SU-DHL-6 (cell line): ENCODE measurements at regions not wholly inside any gene's neighbourhood (a gene's known extent, or its start where the extent isn't known, plus 50 kb on each side); places are given as distances from the start of the nearest gene placed in this dataset.

Experiments
- H2AFZ ChIP-seq: fragments of 200-600 bp; sonication (generic); 2 replicates; pipeline ENCODE4 v1.6.1; 2014; ENCODE audit warnings: low read depth, mild to moderate bottlenecking, moderate library complexity, mixed read lengths, antibody characterized with exemption, low read length; ENCODE audit not compliant: severe bottlenecking
- H3F3A ChIP-seq: fragments of 200-600 bp; shearing (Covaris generic); 2 replicates; pipeline ENCODE4 v1.6.0; 2016; ENCODE audit warnings: antibody characterized with exemption, mild to moderate bottlenecking; ENCODE audit not compliant: insufficient read depth
- H3K27ac ChIP-seq: fragments of 200-600 bp; sonication (generic); 2 replicates; pipeline ENCODE4 v1.5.1; 2016; ENCODE audit warnings: low read depth, mild to moderate bottlenecking, low read length, moderate library complexity, mixed read lengths
- H3K27me3 ChIP-seq: fragments of 200-600 bp; sonication (generic), shearing (Covaris generic); 2 replicates; pipeline ENCODE4 v1.6.0; 2014; ENCODE audit warnings: mild to moderate bottlenecking, low read length
- H3K36me3 ChIP-seq: fragments of 200-600 bp; sonication (generic); 2 replicates; pipeline ENCODE4 v1.6.1; 2014; ENCODE audit warnings: mild to moderate bottlenecking, low read length, mixed read lengths
- H3K4me2 ChIP-seq: fragments of 300-600, 200-600 bp; shearing (Covaris generic), sonication (generic); 2 replicates; pipeline ENCODE4 v1.6.0; 2014; ENCODE audit warnings: low read length, low read depth, mild to moderate bottlenecking; ENCODE audit not compliant: poor library complexity, severe bottlenecking
- H3K4me3 ChIP-seq: fragments of 200-600 bp; sonication (generic); 2 replicates; pipeline ENCODE4 v1.5.1; 2014; ENCODE audit warnings: antibody characterized with exemption, low read length, mild to moderate bottlenecking, mixed read lengths; ENCODE audit not compliant: insufficient read depth, poor library complexity, severe bottlenecking
- H3K79me2 ChIP-seq: fragments of 200-600 bp; sonication (generic); 2 replicates; pipeline ENCODE4 v1.6.1; 2014; ENCODE audit warnings: mild to moderate bottlenecking, low read length, moderate library complexity; ENCODE audit not compliant: insufficient read depth
- H3K9ac ChIP-seq: fragments of 200-600 bp; sonication (generic); 2 replicates; pipeline ENCODE4 v1.7.0; 2014; ENCODE audit warnings: mild to moderate bottlenecking, low read length
- H3K9me2 ChIP-seq: fragments of 200-600 bp; sonication (generic); replicated peaks from 2 replicates; pipeline ENCODE4 v1.6.1; 2014; ENCODE audit warnings: low read length; ENCODE audit not compliant: insufficient read depth
- H3K9me3 ChIP-seq: fragments of 200-600 bp; sonication (generic); 2 replicates; pipeline ENCODE4 v1.6.1; 2014; ENCODE audit warnings: low read length, mixed read lengths; ENCODE audit not compliant: insufficient read depth
- H4K20me1 ChIP-seq: fragments of 200-600 bp; sonication (generic); 2 replicates; pipeline ENCODE4 v1.6.1; 2014; ENCODE audit warnings: low read depth, mild to moderate bottlenecking, antibody characterized with exemption, low read length, moderate library complexity, mixed read lengths
- CTCF ChIP-seq: fragments of 200-600 bp; sonication (generic); IDR thresholded peaks from one replicate; pipeline ENCODE4 v1.5.1; 2017; ENCODE audit warnings: antibody characterized with exemption, mild to moderate bottlenecking, low read length, moderate library complexity; ENCODE audit not compliant: insufficient read depth, poor library complexity, severe bottlenecking
- EZH2phosphoT487 ChIP-seq: fragments of 200-600 bp; sonication (generic), shearing (Covaris generic); conservative IDR thresholded peaks from 2 replicates; pipeline ENCODE4 v1.6.1; 2018; ENCODE audit warnings: mild to moderate bottlenecking, antibody characterized with exemption, low read length, moderate library complexity, mixed read lengths

- Histone ChIP-seq H3K9me2 (no peaks in the 10 kb centered on the region; the same call in 1 of the 2 replicates), H3K4me3 (no peak overlapping the region), H3K9ac (no peak overlapping the region), H2AFZ (no peak overlapping the region), H3K79me2 (no peaks in the 10 kb centered on the region), H3F3A (no peaks in the 10 kb centered on the region), H3K9me3 (no peaks in the 10 kb centered on the region), H3K27me3 (no peaks in the 10 kb centered on the region), H3K4me2 (no peak overlapping the region), H3K36me3 (no peaks in the 10 kb centered on the region), H3K27ac (no peak overlapping the region), H4K20me1 (no peaks in the 10 kb centered on the region)
- TF ChIP-seq EZH2phosphoT487 (no peak), CTCF (no peak)
Observed at GRCh38 chr11:43243927-43244326, 67.9 kb upstream of the API5 start.

GRCh38 chr11:43245466-43245865, 66.3 kb upstream of the API5 start:
- no peaks in the 10 kb centered on the region for H3K9me3 ChIP-seq
- no peaks in the 10 kb centered on the region for H4K20me1 ChIP-seq
- H3K4me3 ChIP-seq, result no peak overlapping the region
- no peak overlapping the region for H2AFZ ChIP-seq
- no peak overlapping the region for H3K4me2 ChIP-seq
- no peaks in the 10 kb centered on the region; the same call in 1 of the 2 replicates for H3K9me2 ChIP-seq
- H3K27ac ChIP-seq, result no peak overlapping the region
- no peaks in the 10 kb centered on the region for H3F3A ChIP-seq
- H3K36me3 ChIP-seq, result no peaks in the 10 kb centered on the region
- H3K9ac ChIP-seq, result no peak overlapping the region
- no peaks in the 10 kb centered on the region for H3K27me3 ChIP-seq
- H3K79me2 ChIP-seq, result no peaks in the 10 kb centered on the region
- no peak for TF ChIP-seq EZH2phosphoT487
- TF ChIP-seq CTCF, result no peak

- no peak for TF ChIP-seq CTCF
- no peak for TF ChIP-seq EZH2phosphoT487
- H4K20me1 ChIP-seq, result no peaks in the 10 kb centered on the region
Observed at GRCh38 chr11:43250309-43250708, 61.5 kb upstream of the API5 start.

More at GRCh38 chr11:43250309-43250708, 61.5 kb upstream of the API5 start:
- Histone ChIP-seq H3K27me3 (no peaks in the 10 kb centered on the region), H3K9me2 (no peaks in the 10 kb centered on the region; the same call in 1 of the 2 replicates), H2AFZ (no peak overlapping the region), H3K4me3 (no peak overlapping the region), H3K4me2 (no peak overlapping the region), H3K9ac (no peak overlapping the region), H3F3A (no peaks in the 10 kb centered on the region), H3K9me3 (no peaks in the 10 kb centered on the region), H3K36me3 (no peaks in the 10 kb centered on the region), H3K79me2 (no peaks in the 10 kb centered on the region), H3K27ac (no peak overlapping the region)
